Memory B cell (primary cell): ENCODE measurements at regions not wholly inside any gene's neighbourhood (a gene's known extent, or its start where the extent isn't known, plus 50 kb on each side); places are given as distances from the start of the nearest gene placed in this dataset.
"Not testable (repeated sequence)": the region's sequence is repeated elsewhere in the genome, so short reads cannot be mapped to it uniquely, and the experiment has no call there.

Experiments used
- ATAC-seq: fragments of 150-1000 bp; cut with Tn5 transposase; 2 replicates; pipeline ENCODE4 v1.10.0; 2021; ENCODE audit warnings: low read depth, mild to moderate bottlenecking, moderate library complexity
- DNase-seq, 2 donors: peaks; one replicate each; pipeline ENCODE4 v3.0.0; 2022; ENCODE audit warnings: low spot score in 2 of 2
- H3K27ac Mint-ChIP-seq: one replicate; pipeline ENCODE4 v1.8.0; 2022; ENCODE audit warnings: mild to moderate bottlenecking, moderate library complexity, mixed read lengths
- H3K27me3 Mint-ChIP-seq: one replicate; pipeline ENCODE4 v1.8.0; 2022; ENCODE audit warnings: mixed read lengths
- H3K36me3 Mint-ChIP-seq: one replicate; pipeline ENCODE4 v1.8.0; 2022; ENCODE audit warnings: mild to moderate bottlenecking, mixed read lengths
- H3K4me1 Mint-ChIP-seq: one replicate; pipeline ENCODE4 v1.8.0; 2022; ENCODE audit warnings: mixed read lengths
- H3K4me3 Mint-ChIP-seq: one replicate; pipeline ENCODE4 v1.8.0; 2022; ENCODE audit warnings: mild to moderate bottlenecking, moderate library complexity, mixed read lengths
- H3K9me3 Mint-ChIP-seq: one replicate; pipeline ENCODE4 v1.8.0; 2022; ENCODE audit warnings: mixed read lengths

DNA sequence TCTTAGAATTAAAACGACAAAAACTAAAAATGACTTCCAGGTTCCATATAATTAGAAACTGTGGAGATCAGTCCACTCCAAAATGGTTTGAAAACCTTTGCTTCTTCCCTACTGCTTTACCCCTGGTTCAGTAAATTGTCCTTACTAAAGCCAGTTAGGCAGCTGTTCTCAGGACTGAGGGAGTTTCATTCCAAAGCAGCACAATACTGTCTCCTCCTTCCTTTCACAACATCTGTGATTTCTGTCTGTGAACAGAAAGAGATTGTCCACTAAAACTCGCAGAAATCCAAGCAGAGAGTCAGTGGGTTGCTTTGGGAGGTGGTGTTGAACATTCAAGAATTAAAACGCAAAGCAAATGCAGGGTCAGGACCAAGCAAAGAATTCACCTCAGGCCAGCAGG lies 740.8 kb upstream of the ZNF608 start:
- H3K4me1 Mint-ChIP-seq: peaks cover 9% of the 10 kb centered on the region
- no peaks in the 10 kb centered on the region for H3K27me3 Mint-ChIP-seq
- DNase-seq (no peak), ATAC-seq (no peak)
- H3K27ac Mint-ChIP-seq: no peak overlapping the region
- no peaks in the 10 kb centered on the region for H3K9me3 Mint-ChIP-seq
- no peak overlapping the region for H3K4me3 Mint-ChIP-seq
- H3K36me3 Mint-ChIP-seq: no peaks in the 10 kb centered on the region

- not testable (repeated sequence) for H3K27me3 Mint-ChIP-seq
Measured at GRCh38 chr5:125487652-125488051, 741.2 kb upstream of the ZNF608 start.

DNA sequence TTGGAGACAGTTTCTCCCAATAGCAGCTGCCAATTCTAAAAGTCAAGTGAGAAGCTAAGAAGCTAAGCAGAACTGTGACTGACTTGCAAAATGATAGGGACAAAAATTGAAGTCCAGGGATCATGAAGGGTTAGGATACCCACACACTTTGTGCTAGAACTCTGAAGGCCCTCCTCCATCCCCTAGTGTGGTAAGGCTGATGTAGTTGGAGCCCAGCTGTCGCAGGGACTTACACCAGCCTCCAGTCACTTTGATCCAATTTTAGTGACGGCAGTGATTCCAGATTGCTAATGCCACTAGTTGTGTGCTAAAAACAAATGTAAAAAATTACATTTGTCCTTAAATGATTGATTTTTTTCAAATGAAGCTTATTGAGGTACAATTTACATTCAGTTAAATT lies 742.7 kb upstream of the ZNF608 start:
- Mint-ChIP-seq H3K27me3 (no peaks in the 10 kb centered on the region), H3K36me3 (no peaks in the 10 kb centered on the region), H3K27ac (no peak overlapping the region), H3K4me1 (peaks cover 10% of the 10 kb centered on the region), H3K4me3 (no peak overlapping the region), H3K9me3 (no peaks in the 10 kb centered on the region)
- ATAC-seq (no peak), DNase-seq (no peak)

More at GRCh38 chr5:125487652-125488051, 741.2 kb upstream of the ZNF608 start:
- peaks cover 10% of the 10 kb centered on the region for H3K4me1 Mint-ChIP-seq
- H3K27ac Mint-ChIP-seq, DNase-seq, ATAC-seq, H3K9me3 Mint-ChIP-seq, H3K36me3 Mint-ChIP-seq, H3K4me3 Mint-ChIP-seq: not testable (repeated sequence)

GRCh38 chr5:125491986-125492492 lies 745.6 kb upstream of the ZNF608 start:
- Mint-ChIP-seq H3K36me3 (no peaks in the 10 kb centered on the region), H3K27ac (no peak overlapping the region), H3K4me1 (peaks cover 4% of the 10 kb centered on the region), H3K27me3 (peaks cover 1% of the 10 kb centered on the region), H3K9me3 (no peaks in the 10 kb centered on the region), H3K4me3 (no peak overlapping the region)
- ATAC-seq (no peak), DNase-seq (no peak)

DNA sequence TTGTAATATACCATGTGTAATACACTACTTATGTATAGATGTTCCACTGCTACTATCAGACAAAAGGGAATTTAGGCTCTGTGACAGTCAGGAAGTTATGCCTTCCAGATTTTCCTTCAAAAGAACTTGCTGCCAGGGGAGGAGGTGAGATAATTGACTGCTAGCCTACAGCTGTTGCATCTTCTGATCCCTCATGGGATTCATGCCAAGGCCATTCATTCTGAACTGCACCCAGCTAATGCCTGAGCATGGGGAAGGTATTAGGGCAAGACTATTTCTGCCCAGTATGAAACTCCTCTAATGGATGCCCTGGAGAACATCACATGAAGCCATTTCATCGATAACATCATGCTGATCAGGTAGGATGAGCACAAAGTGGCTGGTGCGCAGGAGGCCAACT lies 746.5 kb upstream of the ZNF608 start:
- Mint-ChIP-seq H3K4me1 (peaks cover 4% of the 10 kb centered on the region), H3K36me3 (no peaks in the 10 kb centered on the region), H3K27me3 (peaks cover 1% of the 10 kb centered on the region), H3K4me3 (no peak overlapping the region), H3K27ac (no peak overlapping the region), H3K9me3 (no peaks in the 10 kb centered on the region)
- no peak for ATAC-seq
- no peak for DNase-seq

- Mint-ChIP-seq H3K9me3 (no peaks in the 10 kb centered on the region), H3K36me3 (no peaks in the 10 kb centered on the region), H3K4me3 (no peak overlapping the region), H3K27me3 (peaks cover 1% of the 10 kb centered on the region), H3K4me1 (peaks cover 4% of the 10 kb centered on the region), H3K27ac (no peak overlapping the region)
- no peak for ATAC-seq
- no peak for DNase-seq
Measured at GRCh38 chr5:125496393-125496792, 750.0 kb upstream of the ZNF608 start.

DNA sequence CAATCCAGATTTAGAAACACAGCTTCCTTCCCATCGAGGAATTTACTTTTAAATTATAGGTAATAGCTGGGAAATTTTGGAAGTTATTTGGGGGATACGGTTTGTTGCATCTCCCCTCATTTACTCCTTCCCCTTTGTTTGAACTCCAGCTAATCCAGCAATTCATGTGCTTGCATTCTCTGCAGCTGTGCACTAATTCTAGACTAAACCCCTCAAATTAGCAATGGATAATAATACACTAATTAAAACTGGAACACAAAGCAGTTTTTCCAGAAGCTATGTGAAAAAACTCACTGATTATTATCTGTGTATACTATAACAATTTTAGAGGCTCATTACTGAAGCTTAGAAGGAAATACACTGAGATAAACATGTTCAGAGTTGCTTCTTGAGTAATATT lies 751.2 kb upstream of the ZNF608 start:
- ATAC-seq (no peak), DNase-seq (no peak)
- no peaks in the 10 kb centered on the region for H3K9me3 Mint-ChIP-seq
- no peak overlapping the region for H3K4me3 Mint-ChIP-seq
- H3K36me3 Mint-ChIP-seq: no peaks in the 10 kb centered on the region
- H3K27ac Mint-ChIP-seq: no peak overlapping the region
- peaks cover 1% of the 10 kb centered on the region for H3K27me3 Mint-ChIP-seq
- no peaks in the 10 kb centered on the region for H3K4me1 Mint-ChIP-seq

DNA sequence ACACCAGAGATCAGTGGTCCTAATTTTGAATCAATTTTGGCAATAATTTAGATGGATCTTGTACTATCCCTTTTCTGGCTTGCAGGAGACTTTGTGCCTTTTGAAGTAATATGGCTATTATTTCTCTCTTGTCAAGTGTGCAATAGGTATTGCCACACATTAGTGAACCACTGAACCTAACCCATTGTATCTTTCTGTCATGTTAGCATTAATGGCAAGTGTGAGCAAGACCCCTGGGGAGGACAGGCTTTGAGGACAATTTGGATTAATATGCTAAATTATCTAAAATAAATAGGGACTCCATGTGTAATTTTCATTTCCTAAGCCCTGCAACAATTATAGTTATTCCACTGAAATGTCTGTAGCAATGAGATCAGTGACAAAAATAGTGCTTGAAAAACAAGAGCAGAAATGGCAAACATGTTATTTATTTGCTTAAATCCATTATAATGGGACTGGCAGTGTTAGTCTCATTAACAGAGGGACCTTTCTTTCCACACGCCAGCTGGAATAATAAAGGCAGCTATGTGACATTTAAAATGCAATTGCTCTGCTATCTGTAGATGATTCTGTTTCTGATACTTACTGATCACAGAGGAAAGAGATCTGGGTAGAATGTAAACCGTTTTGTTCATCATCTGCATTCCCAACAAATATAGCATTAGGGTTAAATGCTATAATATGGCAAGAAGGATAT lies 753.3 kb upstream of the ZNF608 start:
- Mint-ChIP-seq H3K9me3 (no peaks in the 10 kb centered on the region), H3K27me3 (peaks cover 1% of the 10 kb centered on the region), H3K27ac (no peak overlapping the region), H3K4me3 (no peak overlapping the region), H3K36me3 (no peaks in the 10 kb centered on the region), H3K4me1 (no peaks in the 10 kb centered on the region)
- DNase-seq (no peak), ATAC-seq (no peak)

GRCh38 chr5:125501396-125501795 lies 755.0 kb upstream of the ZNF608 start:
- H3K4me1 Mint-ChIP-seq: no peaks in the 10 kb centered on the region
- no peaks in the 10 kb centered on the region for H3K9me3 Mint-ChIP-seq
- H3K27me3 Mint-ChIP-seq: peaks cover 1% of the 10 kb centered on the region
- DNase-seq (no peak), ATAC-seq (no peak)
- no peaks in the 10 kb centered on the region for H3K36me3 Mint-ChIP-seq
- no peak overlapping the region for H3K4me3 Mint-ChIP-seq
- H3K27ac Mint-ChIP-seq: no peak overlapping the region

GRCh38 chr5:125503946-125504345 lies 757.5 kb upstream of the ZNF608 start:
- Mint-ChIP-seq H3K4me3 (no peak overlapping the region), H3K27ac (no peak overlapping the region), H3K27me3 (no peaks in the 10 kb centered on the region), H3K9me3 (peaks cover 1% of the 10 kb centered on the region), H3K36me3 (no peaks in the 10 kb centered on the region), H3K4me1 (no peaks in the 10 kb centered on the region)
- ATAC-seq: no peak
- no peak for DNase-seq

DNA sequence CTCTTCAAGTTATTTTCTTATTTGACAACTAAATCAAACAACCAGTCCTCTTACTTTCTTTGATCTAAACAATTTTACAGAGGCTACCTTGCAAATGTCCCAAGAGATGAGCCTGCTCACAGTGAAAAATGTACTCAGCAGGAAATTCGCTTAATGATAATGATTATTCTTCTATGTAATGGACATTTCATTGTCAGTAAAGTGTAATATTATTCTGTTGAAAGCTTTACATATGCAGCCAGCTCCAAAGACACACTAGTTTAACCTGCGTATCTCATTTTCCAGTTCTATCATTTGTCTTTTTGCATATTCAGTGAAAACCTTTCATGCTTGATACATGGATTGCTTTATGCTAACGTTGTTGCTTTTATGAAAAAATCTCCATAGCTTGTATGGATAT lies 758.7 kb upstream of the ZNF608 start:
- no peak overlapping the region for H3K27ac Mint-ChIP-seq
- no peaks in the 10 kb centered on the region for H3K36me3 Mint-ChIP-seq
- H3K4me3 Mint-ChIP-seq: no peak overlapping the region
- H3K4me1 Mint-ChIP-seq: no peaks in the 10 kb centered on the region
- no peak for DNase-seq
- H3K9me3 Mint-ChIP-seq: peaks cover 1% of the 10 kb centered on the region
- ATAC-seq: no peak
- no peaks in the 10 kb centered on the region for H3K27me3 Mint-ChIP-seq

DNA sequence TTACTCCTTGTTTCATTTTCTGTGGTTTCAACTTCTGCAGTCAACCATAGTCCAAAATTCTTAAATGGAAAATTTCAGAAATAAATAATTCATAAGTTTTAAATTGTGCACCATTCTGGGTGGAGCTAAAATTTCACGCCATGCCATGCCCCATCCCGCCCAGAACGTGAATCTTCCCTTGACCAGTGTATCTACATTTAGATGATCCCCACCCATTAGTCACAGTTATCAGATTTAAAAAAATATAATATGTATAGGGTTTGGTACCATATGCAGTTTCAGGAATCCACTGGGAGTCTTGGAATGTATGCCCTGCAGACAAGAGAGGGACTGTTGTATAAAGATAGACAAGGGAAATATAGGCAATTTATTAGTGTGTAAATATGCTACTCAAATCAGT lies 759.7 kb upstream of the ZNF608 start:
- no peak overlapping the region for H3K4me3 Mint-ChIP-seq
- ATAC-seq (no peak), DNase-seq (no peak)
- H3K27me3 Mint-ChIP-seq: no peaks in the 10 kb centered on the region
- no peak overlapping the region for H3K27ac Mint-ChIP-seq
- H3K36me3 Mint-ChIP-seq: no peaks in the 10 kb centered on the region
- peaks cover 1% of the 10 kb centered on the region for H3K9me3 Mint-ChIP-seq
- H3K4me1 Mint-ChIP-seq: no peaks in the 10 kb centered on the region

GRCh38 chr5:125508225-125508624 lies 761.8 kb upstream of the ZNF608 start:
- H3K4me1 Mint-ChIP-seq: no peaks in the 10 kb centered on the region
- H3K4me3 Mint-ChIP-seq: no peak overlapping the region
- ATAC-seq (no peak), DNase-seq (no peak)
- H3K36me3 Mint-ChIP-seq: no peaks in the 10 kb centered on the region
- peaks cover 3% of the 10 kb centered on the region for H3K9me3 Mint-ChIP-seq
- no peak overlapping the region for H3K27ac Mint-ChIP-seq
- no peaks in the 10 kb centered on the region for H3K27me3 Mint-ChIP-seq

DNA sequence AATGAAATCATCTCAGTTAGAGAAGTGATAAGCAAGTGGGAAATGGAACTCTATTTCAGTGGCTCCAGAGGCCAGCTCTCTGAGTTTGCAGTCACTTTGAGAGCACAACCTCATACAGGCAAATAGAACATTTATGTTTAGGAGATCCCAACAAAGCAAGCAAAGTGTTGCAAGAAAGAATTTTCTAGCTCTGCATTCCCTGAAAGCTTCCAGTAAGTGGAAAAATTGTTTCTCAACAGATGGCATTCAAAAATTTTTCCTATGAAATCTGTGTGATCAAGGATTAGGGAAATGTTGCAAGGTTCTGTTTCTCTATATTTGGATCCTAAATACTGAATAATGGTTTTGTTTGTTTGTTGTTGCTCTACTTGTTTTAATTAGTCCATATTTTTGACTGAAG lies 764.2 kb upstream of the ZNF608 start:
- Mint-ChIP-seq H3K36me3 (no peaks in the 10 kb centered on the region), H3K9me3 (peaks cover 3% of the 10 kb centered on the region), H3K27ac (no peak overlapping the region), H3K4me1 (no peaks in the 10 kb centered on the region), H3K27me3 (peaks cover 2% of the 10 kb centered on the region), H3K4me3 (no peak overlapping the region)
- ATAC-seq (no peak), DNase-seq (no peak)

DNA sequence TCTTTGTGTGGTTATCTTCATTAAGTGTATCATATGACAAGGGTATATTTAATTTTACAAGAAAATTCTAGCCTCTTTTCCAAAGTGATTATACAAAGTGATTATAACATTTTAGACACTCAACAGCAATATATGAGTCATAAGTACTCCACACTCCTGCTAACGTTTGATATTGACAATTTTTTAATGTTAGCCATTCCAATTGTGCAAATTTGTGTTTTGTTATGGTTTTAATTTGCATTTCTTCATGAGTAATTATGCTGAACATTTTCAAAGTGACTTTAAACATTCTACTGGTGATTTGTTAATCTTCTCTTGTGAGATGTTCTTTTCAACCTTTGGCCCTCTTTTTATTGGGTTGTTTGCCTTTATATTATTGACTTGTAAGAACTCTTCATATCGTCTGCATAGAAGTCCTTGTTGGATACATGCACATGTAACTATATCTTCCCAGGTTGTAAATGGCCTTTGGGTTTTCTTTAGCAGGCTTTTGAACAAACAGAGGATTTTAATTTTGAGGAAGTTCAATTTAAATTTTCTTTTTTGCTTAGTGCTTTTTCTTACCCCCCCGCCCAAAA lies 771.6 kb upstream of the ZNF608 start:
- Mint-ChIP-seq H3K27ac (no peak overlapping the region), H3K27me3 (peaks cover 2% of the 10 kb centered on the region), H3K36me3 (no peaks in the 10 kb centered on the region), H3K9me3 (peaks cover 2% of the 10 kb centered on the region), H3K4me3 (no peak overlapping the region), H3K4me1 (no peaks in the 10 kb centered on the region)
- DNase-seq (no peak), ATAC-seq (no peak)
